ENCODE measurements at regions not wholly inside any gene's neighbourhood (a gene's known extent, or its start where the extent isn't known, plus 50 kb on each side); places are given as distances from the start of the nearest gene placed in this dataset.

DNA sequence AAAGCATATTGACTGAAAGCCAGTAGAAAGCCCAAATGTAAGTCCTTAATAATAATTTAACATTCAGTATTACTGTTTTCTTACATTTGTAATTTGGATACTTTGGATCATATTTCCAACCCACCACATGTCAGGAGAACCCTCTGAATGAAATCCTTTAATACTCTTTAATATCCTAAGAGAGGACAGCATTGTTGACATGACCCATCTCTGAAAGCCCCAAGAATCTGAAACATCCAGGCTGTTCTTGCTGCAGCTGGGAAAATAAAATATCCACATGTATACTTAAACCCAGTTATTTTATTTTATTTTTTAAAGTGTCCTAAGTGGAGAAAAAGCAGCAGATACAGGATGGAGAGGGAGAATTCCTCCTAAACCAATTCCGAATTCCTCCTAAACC lies 130.8 kb upstream of the RIPOR2 start:
- DNase-seq (ENCODE audit: low read depth in 2 of 2), result no peak

DNA sequence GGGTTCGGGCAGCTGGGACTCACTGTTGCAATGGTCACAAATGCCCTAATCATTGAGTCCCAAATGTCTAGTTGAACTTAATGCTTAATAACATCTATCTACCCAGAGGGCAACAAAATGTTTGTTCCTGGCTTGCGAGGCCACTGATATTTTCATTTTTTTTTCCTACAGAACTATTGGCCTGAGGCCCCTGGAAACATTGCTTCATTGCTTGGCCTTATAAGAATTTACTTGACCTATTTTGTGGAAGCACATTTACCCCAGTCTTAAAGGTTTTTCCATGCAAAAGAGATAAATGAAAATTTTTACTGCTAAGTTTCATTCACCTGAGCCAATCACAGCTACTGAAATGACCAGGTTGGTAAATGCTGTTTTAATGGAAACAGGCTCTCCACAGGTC lies 133.1 kb upstream of the RIPOR2 start:
- no peak for DNase-seq (ENCODE audit: low read depth in 2 of 2)

GRCh38 chr6:25070547-25071366 lies 135.0 kb upstream of the RIPOR2 start:
- DNase-seq (ENCODE audit: low read depth in 2 of 2), result peak; percentile 65 to 70

DNA sequence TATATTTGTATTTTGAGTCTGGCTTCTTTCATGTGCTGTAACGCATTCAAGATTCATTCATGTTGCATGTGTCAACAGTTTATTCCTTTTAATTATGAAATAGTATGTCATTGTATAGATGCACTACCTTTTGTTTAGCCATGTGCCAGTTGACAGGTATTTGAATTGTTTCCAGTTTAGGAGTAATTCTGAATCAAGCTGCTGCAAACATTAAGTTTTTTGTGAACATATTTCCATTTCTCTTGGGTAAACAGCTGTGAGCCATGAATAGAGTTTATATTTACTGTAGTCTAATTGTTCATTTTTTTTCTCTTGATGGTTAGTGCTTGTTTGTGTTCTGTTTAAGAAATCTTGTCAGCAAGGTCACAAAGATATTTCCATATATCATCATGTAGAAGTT lies 142.4 kb upstream of the RIPOR2 start:
- DNase-seq (ENCODE audit: low read depth in 2 of 2), result no peak

- no peak for DNase-seq (ENCODE audit: low read depth in 2 of 2)
Measured at GRCh38 chr6:25083784-25084507, 148.2 kb upstream of the RIPOR2 start.

GRCh38 chr6:25084508-25084833 lies 148.7 kb upstream of the RIPOR2 start:
- no peak for DNase-seq (ENCODE audit: low read depth in 2 of 2)

- DNase-seq (ENCODE audit: low read depth in 2 of 2), result no peak
Measured at GRCh38 chr6:25085756-25086155, 150.0 kb upstream of the RIPOR2 start.

GRCh38 chr6:25086500-25087091 lies 150.8 kb upstream of the RIPOR2 start:
- no peak for DNase-seq (ENCODE audit: low read depth in 2 of 2)

- DNase-seq (ENCODE audit: low read depth in 2 of 2), result no peak
Measured at GRCh38 chr6:25088513-25088912, 152.8 kb upstream of the RIPOR2 start.

DNA sequence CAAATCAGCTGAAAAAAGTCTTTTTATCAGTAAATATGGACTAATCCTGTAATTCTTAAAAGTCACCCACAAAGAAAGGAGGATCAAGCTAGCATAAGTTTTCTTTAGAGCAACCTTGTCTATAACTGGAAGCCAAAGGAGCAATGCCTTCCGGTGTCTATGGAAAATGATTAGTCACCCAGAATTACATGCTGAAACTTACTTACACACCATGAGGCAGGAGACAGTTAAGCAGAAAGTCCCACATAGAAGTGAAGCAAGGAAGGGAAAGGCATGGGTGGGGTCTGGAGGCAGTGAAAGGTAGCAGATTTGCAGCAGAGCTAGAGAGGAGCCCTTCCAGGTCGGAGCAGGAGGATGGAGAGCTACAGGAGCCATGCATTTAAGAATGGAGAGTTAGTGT lies 153.7 kb upstream of the RIPOR2 start:
- DNase-seq (ENCODE audit: low read depth in 2 of 2), result no peak

DNA sequence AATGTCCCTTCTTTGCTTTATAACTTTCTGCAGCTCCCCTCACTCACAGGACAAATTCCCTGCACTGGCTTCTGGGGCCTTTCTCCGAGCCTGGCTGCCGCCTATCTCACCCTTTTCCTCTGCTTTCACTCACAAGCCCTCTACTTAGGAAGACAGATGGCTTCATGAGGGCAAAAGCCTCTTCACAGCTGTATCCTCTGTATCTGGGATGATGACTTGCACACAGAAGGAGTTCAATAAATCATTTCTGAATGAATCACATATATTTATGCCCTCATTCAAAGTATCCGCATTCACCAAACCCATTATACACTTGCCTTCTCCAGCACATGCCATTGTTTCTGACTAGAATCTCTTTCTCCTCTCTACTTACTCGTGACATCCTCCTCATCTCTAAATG lies 159.0 kb upstream of the RIPOR2 start:
- no peak for DNase-seq (ENCODE audit: low read depth in 2 of 2)

DNA sequence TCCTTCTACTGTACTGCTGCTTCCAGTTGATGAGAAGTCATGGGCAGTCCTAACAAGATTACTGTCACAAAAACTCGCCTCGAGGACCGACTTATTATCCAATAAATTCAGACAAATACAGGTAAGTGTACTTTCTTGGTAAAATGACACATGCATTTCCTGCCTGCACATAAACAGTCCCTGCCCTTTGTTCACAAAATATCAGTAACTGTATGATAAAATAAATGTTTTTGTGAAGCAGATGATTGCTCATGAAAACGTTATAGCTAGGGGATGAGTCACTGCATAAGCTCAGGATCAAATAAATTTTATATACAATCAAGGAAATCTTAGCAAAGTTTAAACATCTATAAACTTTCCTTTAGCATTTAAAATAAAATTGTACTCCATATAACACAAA lies 164.5 kb upstream of the RIPOR2 start:
- DNase-seq (ENCODE audit: low read depth in 2 of 2), result no peak

DNA sequence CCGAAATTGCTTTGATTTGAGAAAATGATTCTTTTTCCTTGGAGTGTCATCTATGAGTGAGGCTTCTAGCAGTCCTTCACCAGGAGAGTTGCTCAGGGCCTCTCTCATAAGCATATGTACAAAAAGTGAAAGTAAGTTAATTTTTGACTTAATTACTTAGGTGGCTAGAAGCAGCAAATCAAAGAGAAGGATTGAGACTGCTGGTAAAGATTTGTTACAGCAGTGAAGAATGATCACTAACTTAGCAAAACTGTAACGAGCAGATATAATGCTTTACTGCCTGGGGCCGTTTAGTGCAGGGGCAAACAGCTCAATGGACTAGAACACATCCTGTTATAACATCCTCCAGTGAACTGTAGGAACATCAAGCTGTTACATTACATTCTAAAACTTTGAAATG lies 167.8 kb upstream of the RIPOR2 start:
- DNase-seq (ENCODE audit: low read depth in 2 of 2), result no peak

DNA sequence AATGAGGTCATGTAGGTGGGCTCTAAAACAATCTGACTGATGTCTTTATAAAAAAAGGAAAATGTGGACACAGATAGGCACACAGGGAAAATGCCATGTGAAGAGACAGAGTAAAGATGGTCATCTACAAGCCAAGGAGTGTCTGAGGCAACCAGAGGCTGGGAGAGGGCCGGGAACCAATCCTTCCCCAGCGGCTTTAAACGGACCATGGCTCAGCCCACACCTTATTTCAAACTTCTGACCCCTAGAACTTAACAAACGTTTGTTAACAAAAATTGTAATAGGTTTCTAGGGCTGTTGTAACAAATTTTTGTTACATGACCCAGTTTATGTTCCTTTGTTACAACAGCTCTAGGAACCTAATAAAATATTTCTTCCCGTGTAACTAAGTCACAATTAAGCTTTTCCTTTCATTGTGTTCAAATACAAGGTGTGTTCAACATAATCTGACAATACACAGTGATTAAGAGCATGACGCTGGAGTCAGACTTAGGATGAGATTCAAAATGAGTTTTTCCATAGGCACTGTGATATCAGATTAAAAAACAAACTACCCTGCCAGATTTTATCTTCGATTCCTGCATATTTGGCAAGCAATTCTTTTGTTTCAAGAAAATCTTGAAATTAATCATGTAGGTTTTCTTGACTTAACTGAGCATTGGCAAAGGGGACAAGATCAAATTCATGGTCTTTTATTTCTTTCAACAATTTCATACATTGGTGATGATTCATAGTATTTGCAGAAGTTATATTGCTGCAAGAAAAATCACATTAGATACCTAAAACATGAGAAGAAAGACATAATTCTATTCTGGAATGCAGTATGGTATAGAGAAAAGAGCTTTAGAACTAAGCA lies 169.5 kb upstream of the RIPOR2 start:
- no peak for DNase-seq (ENCODE audit: low read depth in 2 of 2)

DNA sequence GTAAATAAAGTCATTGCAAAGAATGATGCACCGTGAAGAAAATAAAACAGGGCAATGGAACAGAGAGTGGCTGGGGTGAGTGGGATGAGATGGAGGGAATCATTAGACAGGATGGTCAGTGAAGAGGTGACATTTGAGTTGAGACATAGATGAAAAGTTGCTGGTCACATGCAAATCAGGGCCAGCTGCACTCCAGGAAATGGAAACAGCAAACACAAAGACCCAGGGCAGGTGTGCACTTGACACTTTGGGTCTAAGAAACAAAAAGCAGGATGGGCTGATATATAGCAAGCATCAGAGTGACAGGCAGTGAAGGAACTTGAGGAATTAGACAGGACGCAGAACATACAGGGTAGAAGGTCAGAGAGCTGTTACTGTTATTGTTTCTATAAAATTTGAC lies 171.5 kb upstream of the RIPOR2 start:
- DNase-seq (ENCODE audit: low read depth in 2 of 2), result no peak

DNA sequence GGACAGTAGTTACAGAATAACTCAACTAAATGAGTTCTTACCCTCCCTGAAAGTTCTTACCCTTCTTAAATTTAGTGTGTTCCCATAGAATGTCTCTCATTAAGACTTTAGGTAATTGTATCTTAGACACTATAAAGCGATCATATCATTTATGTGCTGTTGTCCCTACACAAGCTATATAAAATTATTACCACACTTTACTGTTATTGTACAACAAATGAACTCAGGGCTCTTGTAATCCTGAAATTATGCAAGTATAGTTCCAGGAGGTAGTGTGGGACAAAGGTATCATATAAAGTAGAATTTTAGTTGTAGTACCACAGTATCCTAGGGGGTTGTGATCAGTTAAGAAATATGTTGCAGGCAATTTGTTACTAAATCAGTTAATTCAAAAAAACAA lies 167.4 kb upstream of the CARMIL1 start:
- no peak for DNase-seq (ENCODE audit: low read depth in 2 of 2)

- no peak for DNase-seq (ENCODE audit: low read depth in 2 of 2)
Measured at GRCh38 chr6:25112322-25112773, 166.8 kb upstream of the CARMIL1 start.

- no peak for DNase-seq (ENCODE audit: low read depth in 2 of 2)
Measured at GRCh38 chr6:25113436-25113835, 165.7 kb upstream of the CARMIL1 start.

GRCh38 chr6:25118038-25118437 lies 161.1 kb upstream of the CARMIL1 start:
- no peak for DNase-seq (ENCODE audit: low read depth in 2 of 2)

DNA sequence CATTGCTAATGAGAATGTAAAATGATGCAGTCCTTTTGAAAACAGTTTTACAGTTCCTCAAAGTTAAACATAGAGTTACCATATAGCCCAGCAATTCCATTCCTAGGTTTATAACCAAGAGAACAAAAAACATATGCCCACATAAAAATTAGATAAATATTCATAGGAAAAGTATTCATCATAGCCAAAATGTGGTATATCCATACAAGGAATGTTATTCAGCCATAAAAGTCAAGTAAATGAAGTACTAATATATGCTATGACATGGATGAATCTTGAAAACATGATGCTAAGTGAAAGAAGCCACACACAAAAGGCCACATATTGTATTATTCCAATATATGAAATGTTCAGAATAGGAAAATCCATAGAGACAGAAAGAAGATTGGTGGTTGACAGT lies 158.0 kb upstream of the CARMIL1 start:
- DNase-seq (ENCODE audit: low read depth in 2 of 2), result no peak

GRCh38 chr6:25122001-25122400 lies 157.2 kb upstream of the CARMIL1 start:
- no peak for DNase-seq (ENCODE audit: low read depth in 2 of 2)

- no peak for DNase-seq (ENCODE audit: low read depth in 2 of 2)
Measured at GRCh38 chr6:25122622-25123237, 156.4 kb upstream of the CARMIL1 start.

Measured in stimulated activated CD8-positive, alpha-beta memory T cell treated with anti-CD3 and anti-CD28 coated beads, Interleukin-2, amount 100 ng/mL, for 1 hour (primary cell).